ENCODE measurements at regions not wholly inside any gene's neighbourhood (a gene's known extent, or its start where the extent isn't known, plus 50 kb on each side); places are given as distances from the start of the nearest gene placed in this dataset.
"Not testable (repeated sequence)": the region's sequence is repeated elsewhere in the genome, so short reads cannot be mapped to it uniquely, and the experiment has no call there.

DNA sequence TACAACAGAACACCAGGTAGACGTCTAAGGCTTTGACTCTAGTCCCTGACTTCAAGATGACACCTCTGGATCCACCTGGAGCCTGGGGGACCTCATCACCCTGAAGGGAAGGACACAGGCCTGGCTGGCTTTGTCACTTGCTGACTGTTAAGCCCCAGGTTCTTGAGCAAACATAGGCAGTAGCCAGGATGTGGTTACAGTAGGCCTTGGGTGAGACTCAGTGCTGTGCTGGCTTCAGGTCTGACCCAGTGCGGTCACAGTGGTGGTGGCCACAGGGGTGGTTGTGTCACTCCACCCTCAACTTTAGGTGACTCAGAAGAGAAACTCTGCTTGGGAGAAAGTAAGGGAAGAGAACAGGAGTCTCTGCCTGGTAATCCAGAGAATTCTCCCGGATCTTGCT is 497.8 kb downstream of the UQCRFS1 start:
- no peak for DNase-seq
- intact Hi-C loops (cut with DNase I) = no loop called here

DNA sequence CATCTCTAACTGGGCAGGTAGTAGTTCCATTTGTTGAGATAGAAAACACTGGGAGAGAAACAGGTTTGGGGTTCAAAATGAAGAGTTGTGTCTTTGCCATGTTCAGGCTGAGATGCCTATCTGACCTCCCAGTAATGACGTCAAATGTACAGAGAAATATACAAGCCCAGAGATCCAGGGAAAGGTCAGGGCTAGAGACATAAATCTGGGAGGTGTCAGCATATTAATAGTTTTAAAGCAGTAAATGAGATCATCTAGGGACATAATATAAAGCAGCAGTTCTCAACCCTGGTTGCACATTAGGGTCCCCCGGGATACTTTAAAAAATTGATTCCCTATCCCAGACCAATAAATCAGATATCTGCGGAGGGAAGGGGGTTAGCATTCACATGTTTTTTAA is 501.5 kb downstream of the UQCRFS1 start:
- DNase-seq = no peak
- intact Hi-C loops (cut with DNase I) = loop anchor here (2.0 to 5.0 kb wide), 2 partner anchors 384 to 739 kb away; no protein-coding TSS in a partner anchor

DNA sequence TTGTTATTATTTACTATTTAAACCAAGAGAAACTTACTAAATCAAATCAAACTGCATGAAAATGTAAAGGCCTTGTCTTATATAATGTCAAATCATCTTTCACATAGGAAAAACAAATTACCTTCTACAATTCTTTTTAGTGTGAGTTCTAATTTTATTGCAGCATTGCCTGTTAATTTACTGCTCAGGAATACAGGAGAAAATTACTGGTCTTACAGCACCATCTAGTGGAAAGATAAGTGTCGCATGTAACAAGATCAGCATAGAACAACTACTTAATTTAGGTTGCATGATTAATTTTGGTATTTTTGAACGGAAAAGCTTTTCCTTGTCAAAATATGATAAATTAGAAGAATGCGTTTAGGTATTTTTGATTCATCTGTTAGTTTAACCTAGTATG is 502.7 kb downstream of the UQCRFS1 start:
- intact Hi-C loops (cut with DNase I) = loop anchor here (1.0 to 5.0 kb wide), 3 partner anchors 244 to 737 kb away; no protein-coding TSS in a partner anchor
- DNase-seq = no peak

DNA sequence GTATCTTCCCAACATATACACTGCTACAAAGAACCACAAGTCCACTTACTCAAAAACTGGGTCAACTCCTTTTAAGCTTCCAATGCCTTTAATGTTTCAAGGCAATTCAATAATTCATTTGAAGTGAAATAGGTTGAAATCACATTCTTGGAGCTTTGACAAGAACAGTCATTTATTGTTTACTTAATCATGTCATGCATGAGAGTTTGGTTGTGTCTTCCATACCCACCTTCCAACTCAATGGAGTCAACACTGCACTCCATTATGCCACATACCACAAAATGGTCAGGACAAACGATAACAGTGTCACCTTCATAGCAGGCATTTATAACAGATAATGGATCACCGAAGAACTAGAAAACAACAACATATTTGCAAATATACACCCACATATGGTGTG is 506.3 kb downstream of the UQCRFS1 start:
- no peak for DNase-seq
- intact Hi-C loops (cut with DNase I) = no loop called here

DNA sequence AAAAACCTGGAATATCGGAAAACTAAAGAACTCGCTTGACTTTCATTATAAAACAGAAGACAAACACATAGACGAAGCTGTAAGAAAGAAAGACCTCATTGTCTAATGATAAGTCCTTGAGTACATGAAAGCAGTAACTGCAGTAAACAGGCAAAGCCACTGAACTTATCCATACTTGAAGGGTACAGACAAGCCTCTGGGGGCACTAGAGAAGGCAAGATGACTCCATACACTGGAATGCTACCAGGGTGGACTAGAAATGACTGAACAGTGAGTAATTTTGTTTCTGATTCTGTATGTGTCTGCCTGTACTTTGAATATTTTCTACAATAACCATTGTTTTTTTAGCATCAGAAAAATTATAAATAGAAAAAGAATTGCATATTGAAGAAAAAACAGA is 507.9 kb downstream of the UQCRFS1 start:
- intact Hi-C loops (cut with DNase I) = no loop called here
- DNase-seq = no peak

DNA sequence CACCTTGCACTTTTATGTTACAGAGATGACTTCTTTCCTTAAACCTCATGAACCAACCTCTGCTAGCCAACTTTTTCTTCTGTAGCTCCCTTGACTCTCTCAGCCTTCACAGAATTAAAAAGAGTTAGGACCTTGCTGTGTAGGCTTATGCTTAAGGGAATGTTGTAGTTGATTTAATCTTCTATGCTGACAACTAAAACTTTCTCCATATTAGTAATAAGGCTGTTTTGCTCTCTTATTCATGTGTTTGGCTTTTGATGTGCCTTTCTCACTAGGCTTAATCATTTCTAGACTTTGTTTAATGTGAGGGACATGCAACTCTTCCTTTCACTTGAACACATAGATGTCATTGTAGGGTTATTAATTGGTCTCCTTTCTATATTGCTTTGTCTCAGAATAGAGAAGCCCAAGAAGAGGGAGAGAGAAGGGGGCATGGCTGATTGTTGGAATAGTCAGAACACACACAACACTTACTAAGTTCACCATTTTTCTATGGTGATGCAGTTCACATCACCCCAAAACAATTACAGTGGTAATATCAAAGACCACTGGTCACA is 509.5 kb downstream of the UQCRFS1 start:
- intact Hi-C loops (cut with DNase I) = no loop called here
- DNase-seq = no peak

DNA sequence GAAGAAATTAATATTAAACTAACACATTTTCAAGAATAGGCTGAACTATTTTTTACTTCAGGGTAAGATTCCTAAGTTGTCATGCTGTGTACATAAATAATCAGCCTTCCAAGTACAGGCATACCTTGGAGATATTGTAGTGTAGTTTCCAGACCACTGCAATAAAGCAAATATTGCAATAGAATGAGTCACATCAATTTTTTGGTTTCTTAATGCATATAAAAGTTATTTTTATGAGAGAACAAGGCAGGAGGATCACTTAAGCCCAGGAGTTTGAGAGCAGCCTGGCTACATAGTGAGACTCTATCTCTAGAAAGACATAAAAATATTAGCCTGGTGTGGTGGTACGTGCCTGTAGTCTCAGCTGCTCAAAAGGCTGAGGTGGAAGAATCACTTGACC is 511.5 kb downstream of the UQCRFS1 start:
- intact Hi-C loops (cut with DNase I) = no loop called here
- no peak for DNase-seq

DNA sequence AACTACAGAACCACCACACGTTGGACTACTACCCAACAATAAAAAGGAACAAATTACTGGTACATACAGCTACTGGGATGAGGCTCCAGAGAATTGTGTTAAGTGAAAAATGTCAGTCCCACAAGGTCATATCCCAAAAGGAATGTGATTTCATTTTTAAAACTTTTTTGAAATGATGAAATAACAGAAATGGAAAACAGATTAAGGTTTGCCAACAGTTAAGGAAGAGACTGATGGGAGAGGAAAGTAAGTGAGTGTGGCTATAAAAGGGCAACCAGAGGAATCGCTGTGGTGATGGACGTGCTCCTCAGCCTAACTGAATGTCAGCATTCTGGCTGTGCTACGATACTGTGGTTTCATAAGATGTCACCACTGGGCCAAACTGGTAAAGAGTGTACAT is 512.8 kb downstream of the UQCRFS1 start:
- intact Hi-C loops (cut with DNase I) = no loop called here
- DNase-seq = no peak

DNA sequence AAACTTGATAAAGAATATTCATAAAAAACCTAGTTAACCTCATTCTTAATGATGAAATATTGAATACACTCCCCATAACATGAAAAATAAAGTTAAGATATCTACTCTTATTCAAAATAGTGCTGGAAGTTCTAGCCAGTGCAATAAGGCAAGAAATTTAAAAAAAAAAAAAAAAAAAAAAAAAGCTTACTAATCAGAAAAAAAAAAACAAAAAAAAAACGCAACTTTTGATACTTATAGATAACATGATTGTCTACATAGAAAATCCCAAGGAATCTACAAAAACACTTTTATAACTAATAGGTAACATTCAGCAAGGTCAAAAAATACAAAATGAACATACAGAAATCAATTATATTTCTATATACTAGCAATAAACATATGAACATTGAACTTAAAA is 515.6 kb downstream of the UQCRFS1 start:
- DNase-seq = no peak
- intact Hi-C loops (cut with DNase I) = no loop called here

DNA sequence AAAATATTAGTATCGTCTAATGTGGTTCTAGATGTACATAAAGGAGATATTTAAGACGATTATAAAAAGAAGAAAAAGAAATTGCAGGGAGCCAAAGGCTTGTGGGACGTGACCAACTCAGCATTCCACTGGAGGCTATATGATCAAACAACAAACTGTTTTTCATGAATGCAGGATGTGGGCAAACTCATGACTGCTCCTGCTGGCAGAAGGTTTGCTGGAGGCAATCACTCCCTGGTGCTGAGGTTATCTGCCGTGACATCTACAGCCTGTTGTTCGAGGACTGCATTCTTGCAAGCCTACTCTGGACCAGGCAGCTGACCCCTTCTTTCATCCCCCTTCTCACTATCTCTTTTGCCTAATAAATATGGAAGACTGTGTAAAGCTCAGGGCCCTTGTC is 518.1 kb downstream of the UQCRFS1 start:
- no peak for DNase-seq
- intact Hi-C loops (cut with DNase I) = no loop called here

DNA sequence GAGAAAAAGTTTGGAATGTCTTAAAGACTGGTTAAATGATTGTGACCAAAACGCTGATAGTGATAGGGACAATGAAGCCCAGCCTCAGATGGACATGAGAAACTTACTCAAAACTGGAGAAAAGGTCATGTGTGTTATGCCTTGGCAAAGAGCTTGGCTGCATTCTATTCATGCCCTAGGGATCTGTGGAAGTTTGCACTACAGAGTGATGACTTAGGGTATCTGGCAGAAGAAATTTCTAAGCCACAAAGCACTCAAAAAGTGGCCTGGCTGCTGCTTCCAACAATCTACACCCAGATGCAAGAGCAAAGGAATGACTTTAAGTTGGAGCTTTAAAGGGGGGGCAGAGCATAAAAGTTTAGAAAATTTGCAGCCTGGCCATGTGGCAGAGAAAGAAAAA is 521.3 kb downstream of the UQCRFS1 start:
- intact Hi-C loops (cut with DNase I) = no loop called here
- no peak for DNase-seq

DNA sequence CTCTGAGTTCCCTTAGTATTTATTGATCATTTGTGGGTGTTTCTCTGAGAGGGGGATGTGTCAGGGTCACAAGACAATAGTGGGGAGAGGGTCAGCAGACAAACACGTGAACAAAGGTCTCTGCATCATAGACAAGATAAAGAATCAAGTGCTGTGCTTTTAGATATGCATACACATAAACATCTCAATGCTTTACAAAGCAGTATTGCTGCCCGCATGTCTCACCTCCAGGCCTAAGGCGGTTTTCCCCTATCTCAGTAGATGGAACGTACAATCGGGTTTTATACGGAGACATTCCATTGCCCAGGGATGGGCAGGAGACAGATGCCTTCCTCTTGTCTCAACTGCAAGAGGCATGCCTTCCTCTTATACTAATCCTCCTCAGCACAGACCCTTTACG is 523.5 kb downstream of the UQCRFS1 start:
- DNase-seq; intact Hi-C loops (cut with DNase I): not testable (repeated sequence)

DNA sequence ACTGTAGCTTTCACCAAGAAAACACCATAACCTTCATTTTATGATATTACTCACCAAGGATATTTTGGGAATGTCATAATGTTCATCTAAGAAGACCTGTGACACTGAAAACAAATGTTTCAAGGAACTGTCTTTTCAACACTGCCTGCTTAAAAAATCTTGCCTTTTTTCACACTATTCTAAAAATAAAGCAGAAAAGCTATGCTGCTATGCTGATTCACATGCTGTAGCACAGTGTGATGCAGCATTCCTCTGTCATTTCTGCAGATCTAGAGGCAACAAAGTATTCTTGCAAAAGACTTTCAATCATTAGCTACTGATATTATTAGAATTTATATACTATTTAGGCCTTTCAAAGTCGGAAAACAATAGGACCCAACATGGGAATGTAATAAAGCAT is 525.7 kb downstream of the UQCRFS1 start:
- DNase-seq = no peak
- intact Hi-C loops (cut with DNase I) = no loop called here

DNA sequence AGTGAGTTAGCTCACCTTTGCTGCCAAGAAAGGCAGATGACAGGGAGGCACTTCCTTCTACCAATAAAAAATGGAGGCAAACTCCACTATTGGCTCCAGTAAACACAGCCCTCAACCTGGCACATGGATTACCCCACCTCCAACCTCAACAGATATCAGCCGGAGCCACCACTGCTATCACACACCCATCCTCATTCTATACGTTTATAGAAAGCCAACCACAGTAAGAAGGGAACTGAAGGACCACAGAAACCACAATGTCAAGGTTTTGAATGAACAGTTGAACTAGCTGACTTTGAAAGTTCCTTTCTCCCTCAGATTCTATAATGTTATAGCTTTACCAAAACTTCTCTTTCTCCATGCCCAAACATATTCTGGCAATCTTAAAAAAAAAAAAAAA is 526.2 kb downstream of the UQCRFS1 start:
- no peak for DNase-seq
- intact Hi-C loops (cut with DNase I) = no loop called here

DNA sequence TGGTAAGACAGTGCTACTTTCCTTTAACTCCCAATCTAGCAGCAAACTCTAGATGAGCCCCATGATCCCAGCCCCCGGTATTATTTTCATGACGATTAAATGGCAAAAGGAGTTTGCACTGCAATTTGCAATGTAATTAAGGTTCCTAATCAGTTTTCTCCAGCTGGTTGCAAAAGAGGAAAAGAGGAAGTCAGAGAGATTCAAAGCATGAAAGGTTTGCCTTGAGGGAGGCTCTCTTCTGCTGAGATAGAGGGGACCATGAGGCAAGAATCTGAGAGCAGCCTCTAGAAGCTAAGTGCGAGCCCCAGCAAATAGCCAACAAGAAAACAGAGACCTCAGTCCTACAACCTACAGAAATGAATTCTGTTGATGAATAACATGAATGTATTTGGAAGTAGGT is 527.1 kb downstream of the UQCRFS1 start:
- intact Hi-C loops (cut with DNase I) = no loop called here
- DNase-seq = no peak

DNA sequence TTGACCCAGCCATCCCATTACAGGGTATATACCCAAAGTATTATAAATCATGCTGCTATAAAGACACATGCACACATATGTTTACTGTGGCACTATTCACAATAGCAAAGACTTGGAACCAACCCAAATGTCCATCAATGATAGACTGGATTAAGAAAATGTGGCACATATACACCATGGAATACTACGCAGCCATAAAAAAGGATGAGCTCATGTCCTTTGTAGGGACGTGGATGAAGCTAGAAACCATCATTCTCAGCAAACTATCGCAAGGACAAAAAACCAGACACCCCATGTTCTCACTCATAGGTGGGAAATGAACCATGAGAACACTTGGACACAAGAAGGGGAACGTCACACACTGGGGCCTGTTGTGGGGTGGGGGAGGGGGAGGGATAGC is 527.9 kb downstream of the UQCRFS1 start:
- intact Hi-C loops (cut with DNase I); DNase-seq: not testable (repeated sequence)

DNA sequence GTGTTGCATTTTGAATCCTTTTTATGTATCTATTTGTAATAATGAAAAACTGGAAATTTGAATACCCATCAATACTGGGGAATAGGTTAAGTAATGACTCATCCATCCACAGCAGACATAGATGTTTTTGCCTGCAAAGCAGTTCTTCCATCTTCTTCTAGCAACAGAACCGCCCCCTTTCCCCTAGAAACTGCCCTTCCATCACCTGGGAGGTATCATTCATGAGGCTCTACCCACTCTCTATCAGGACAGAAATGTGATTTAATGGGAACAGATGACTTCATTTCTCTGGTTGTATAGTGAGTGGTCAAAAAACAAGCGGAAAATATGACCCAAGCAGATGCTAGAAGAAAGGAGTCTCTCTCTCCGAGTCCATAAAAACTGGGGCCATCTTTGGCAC is 532.8 kb downstream of the UQCRFS1 start:
- DNase-seq = no peak
- intact Hi-C loops (cut with DNase I) = no loop called here

DNA sequence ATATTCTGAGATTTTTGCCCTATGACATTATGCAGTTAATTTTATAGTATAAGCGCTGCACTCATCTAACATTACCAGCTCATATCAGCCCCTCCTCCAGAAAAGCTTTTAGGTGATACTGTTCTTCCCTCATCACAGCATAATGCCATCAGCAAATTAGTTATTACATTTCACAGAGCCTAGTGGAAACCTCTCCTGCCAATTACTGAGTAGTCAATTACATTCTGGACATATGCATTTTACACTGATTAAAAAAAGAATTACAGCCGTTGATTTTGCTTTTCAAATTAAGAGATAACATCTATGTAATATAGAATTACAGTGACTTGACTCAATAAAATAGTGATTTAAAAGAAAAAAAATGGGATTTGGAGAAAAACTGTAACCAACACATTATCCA is 542.1 kb downstream of the UQCRFS1 start:
- DNase-seq = no peak
- intact Hi-C loops (cut with DNase I) = no loop called here

DNA sequence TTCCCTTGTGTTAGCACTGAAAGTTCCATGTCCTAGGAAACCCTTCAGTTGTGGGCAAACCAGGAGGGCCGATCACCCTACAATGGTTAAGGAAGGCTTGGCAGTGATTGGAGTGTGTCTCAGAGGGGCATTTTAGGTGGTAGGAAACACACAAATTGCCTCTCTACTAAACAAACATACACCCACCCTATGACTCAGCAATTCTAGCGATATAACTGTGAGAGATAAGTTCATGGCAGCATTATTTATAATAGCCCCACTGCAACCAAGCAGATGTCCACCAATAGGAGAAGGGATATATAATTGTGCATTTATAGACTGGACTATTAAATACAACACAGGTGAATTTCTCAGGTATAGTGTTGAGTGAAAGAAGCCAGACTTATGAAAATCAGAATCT is 543.1 kb downstream of the UQCRFS1 start:
- intact Hi-C loops (cut with DNase I) = no loop called here

DNA sequence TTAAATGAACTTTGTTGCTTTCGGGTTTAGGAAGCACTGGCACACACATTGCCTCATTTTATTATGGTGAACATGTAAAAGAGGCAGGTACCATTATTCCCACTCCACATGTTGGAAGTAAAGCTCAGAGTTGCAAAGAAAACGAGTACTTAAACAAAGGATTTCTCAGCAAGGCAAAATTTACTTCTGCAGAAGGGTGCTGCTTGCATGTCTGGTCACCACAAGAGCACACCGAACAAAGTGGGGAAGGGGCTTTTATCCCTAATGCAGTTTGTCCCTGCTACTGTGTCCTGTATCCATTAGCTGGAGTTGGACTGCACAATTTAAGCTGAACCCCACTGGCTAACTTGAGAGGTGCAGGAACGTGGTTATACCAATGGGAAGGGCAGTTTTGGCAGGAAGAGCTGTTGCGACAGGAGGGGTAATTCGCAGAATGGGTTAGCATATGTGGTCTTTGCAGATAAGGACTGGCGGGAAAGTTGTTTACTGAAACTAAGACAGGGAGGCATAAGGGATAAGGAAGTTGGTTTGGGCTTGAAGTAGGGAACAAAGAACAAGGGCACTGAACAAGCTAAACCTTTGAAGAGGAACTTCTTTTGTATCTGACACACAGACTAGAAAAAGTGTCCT is 545.5 kb downstream of the UQCRFS1 start:
- DNase-seq = no peak
- intact Hi-C loops (cut with DNase I) = no loop called here

More for the DNA sequence above, 543.1 kb downstream of the UQCRFS1 start:
- DNase-seq = no peak

DNA sequence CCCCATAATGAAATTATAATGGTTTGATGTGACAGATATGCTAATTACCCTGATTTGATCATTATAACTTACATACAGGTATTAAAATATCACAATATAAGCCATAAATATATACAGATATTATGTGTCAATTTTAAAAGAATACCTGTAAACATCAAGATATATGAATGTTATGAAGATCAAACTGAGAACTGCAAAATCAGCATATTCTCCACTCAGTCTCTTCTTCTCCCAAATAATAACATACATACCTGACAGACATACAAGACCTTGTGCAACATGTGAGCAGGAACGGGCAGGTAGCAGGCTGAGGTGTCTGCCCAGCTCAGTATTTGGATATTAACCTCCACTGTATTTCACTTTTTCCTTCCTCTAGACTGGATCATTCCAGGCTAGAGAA is 547.2 kb downstream of the UQCRFS1 start:
- intact Hi-C loops (cut with DNase I) = no loop called here
- no peak for DNase-seq

DNA sequence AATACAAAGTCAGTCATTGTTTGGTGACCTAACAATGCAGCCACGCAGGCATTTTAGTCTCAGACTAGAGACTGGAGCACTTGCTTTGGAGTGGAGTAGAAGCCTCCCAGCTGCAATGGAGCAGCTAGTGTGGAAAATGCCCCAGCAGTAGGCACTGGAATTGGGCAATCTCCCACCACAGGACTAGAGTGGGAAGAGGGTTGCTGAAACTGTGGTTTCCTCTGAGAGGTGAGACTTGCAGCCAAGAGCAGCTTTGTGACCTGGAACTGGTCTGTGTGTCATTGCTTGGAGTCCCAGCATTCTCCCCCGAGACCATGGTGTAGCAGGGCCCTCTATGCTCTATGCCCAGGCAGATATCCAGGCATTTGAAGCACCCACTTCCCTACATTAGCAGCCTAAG is 556.3 kb downstream of the UQCRFS1 start:
- intact Hi-C loops (cut with DNase I) = no loop called here

DNA sequence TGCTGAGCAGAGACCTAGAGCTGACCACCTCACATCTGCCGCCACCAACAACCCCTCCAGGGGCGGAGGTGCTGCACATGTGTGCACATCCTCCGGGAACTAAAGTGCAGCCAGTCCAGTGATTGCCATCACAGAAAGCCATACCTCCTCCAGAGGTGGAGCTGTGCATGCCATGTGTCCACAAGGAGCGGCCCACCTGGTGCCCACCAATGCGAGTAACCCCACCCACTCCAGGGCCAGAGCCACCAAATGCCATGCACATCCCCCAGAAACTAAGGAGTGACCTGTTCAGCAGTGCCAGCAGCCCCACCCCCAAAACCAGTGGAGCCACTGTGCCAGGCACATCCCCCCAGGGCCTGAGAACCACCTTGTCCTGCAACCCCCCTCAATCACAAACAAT is 557.9 kb downstream of the UQCRFS1 start:
- intact Hi-C loops (cut with DNase I) = no loop called here

More for the DNA sequence above, 556.3 kb downstream of the UQCRFS1 start:
- DNase-seq = no peak

More for the DNA sequence above, 557.9 kb downstream of the UQCRFS1 start:
- no peak for DNase-seq
